Lung (tissue), 11 donors: ENCODE measurements at regions not wholly inside any gene's neighbourhood (a gene's known extent, or its start where the extent isn't known, plus 50 kb on each side); places are given as distances from the start of the nearest gene placed in this dataset.

ENCODE experiments used
- ATAC-seq: fragments of 200-7000 bp; cut with Tn5 transposase; one replicate; pipeline ENCODE4 v1.9.1; 2020; ENCODE audit warnings: moderate number of reproducible peaks; ENCODE audit not compliant: insufficient read depth, low FRiP score
- DNase-seq, 3 donors: peaks; one replicate each; pipeline ENCODE4 v3.0.0-alpha.2; 2013 to 2017
- H3K27ac ChIP-seq, 2 donors: one replicate each; pipeline ENCODE4 v1.5.1; 2013; ENCODE audit warnings: mild to moderate bottlenecking in 2 of 2, moderate library complexity in 2 of 2, control low read depth in 1 of 2, inconsistent platforms in 1 of 2, low read depth in 1 of 2, low read length in 1 of 2
- H3K27me3 ChIP-seq, 3 donors: one replicate each; pipeline ENCODE4 v1.5.1; 2013; ENCODE audit warnings: low read length in 2 of 3; ENCODE audit not compliant: control insufficient read depth in 3 of 3, insufficient read depth in 3 of 3
- H3K36me3 ChIP-seq, 4 donors: one replicate each; pipeline ENCODE4 v1.5.1; 2013; ENCODE audit warnings: low read length in 4 of 4, mild to moderate bottlenecking in 1 of 4, moderate library complexity in 1 of 4; ENCODE audit not compliant: control insufficient read depth in 4 of 4, insufficient read depth in 4 of 4
- H3K4me1 ChIP-seq, 5 donors: one replicate each; pipeline ENCODE4 v1.5.1; 2013; ENCODE audit warnings: low read length in 5 of 5, mild to moderate bottlenecking in 2 of 5, moderate library complexity in 1 of 5; ENCODE audit not compliant: control insufficient read depth in 5 of 5, insufficient read depth in 5 of 5
- H3K4me3 ChIP-seq: one replicate; pipeline ENCODE4 v1.5.1; 2013; ENCODE audit warnings: mild to moderate bottlenecking, control low read depth, moderate library complexity
- H3K9ac ChIP-seq, 2 donors: one replicate each; pipeline ENCODE4 v1.5.1; 2013; ENCODE audit warnings: low read length in 2 of 2, control low read depth in 1 of 2; ENCODE audit not compliant: insufficient read depth in 1 of 2
- H3K9me3 ChIP-seq, 4 donors: one replicate each; pipeline ENCODE4 v1.5.1; 2013; ENCODE audit warnings: low read length in 3 of 4, mild to moderate bottlenecking in 1 of 4, moderate library complexity in 1 of 4; ENCODE audit not compliant: control insufficient read depth in 4 of 4, insufficient read depth in 3 of 4
- WGBS, 2 donors: extraction: QIAGEN DNeasy Blood & Tissue Kit; methylation state at CpG; one replicate each; pipeline ENCODE4 v1.1.7; 2013; 5-methylcytosine and 5-hydroxymethylcytosine counted together
- TF ChIP-seq, protein P1 (sequence below): IDR thresholded peaks from 2 replicates; pipeline ENCODE4 v1.5.1; 2012; ENCODE audit warnings: mild to moderate bottlenecking; ENCODE audit errors: control extremely low read depth, extremely low read depth
- donor health status: control.
- donor health status: control.
- donor health status: Bipolar disorder and iron deficiency.
- donor health status: healthy.
- donor health status: DM: yes; HTN: yes; CAD: no.

DNA sequence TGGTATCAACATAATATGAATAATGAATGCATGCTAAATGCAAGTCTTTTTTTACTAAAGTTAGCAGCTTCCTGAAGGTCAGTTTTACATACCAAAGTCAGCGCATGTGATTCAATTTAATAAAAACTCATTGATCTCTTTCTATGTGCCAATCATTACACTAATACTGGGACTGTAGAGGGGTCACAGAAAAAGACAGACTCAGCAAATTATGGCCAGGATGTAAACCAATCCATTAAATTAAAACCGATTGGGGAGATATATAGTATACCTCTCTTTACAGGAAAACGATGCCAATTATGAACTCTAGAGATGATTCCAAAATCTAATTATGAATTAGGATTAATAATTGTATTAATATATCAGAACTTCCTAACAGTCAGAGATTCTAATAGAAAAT is 624.4 kb upstream of the PCDH20 start:
- no peak for DNase-seq
- Histone ChIP-seq H3K4me3 (no peak overlapping the region), H3K36me3 (no peaks in the 10 kb centered on the region), H3K27me3 (no peaks in the 10 kb centered on the region), H3K9ac (no peak overlapping the region), H3K9me3 (peaks cover 0 to 3% (median 0%) of the 10 kb centered on the region in 4 donors), H3K27ac (no peak overlapping the region), H3K4me1 (no peaks in the 10 kb centered on the region)
- WGBS, 2 donors: 61 to 73% methylated on average over 3 of the region's 3 CpGs
- TF ChIP-seq, protein P1, sequence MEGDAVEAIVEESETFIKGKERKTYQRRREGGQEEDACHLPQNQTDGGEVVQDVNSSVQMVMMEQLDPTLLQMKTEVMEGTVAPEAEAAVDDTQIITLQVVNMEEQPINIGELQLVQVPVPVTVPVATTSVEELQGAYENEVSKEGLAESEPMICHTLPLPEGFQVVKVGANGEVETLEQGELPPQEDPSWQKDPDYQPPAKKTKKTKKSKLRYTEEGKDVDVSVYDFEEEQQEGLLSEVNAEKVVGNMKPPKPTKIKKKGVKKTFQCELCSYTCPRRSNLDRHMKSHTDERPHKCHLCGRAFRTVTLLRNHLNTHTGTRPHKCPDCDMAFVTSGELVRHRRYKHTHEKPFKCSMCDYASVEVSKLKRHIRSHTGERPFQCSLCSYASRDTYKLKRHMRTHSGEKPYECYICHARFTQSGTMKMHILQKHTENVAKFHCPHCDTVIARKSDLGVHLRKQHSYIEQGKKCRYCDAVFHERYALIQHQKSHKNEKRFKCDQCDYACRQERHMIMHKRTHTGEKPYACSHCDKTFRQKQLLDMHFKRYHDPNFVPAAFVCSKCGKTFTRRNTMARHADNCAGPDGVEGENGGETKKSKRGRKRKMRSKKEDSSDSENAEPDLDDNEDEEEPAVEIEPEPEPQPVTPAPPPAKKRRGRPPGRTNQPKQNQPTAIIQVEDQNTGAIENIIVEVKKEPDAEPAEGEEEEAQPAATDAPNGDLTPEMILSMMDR: no peak
- no peak for ATAC-seq

DNA sequence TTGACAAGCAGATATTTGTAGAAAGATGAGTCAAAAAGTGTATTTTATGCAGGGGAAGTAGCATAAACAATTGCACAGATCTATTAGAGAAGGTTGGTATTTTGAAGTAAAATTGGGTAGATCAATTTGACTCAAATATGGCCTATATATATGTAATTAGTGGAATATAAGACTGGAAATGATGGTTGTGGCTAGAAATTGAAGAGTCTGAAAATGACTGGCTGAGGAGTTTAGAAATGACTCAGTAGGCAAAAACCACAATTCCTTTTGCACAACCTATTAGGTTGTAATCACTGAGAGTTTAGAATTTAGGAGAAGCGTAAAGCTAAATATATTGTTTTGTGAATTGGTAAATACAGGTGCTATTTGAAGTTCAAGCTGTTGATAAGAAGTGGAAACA is 622.6 kb upstream of the PCDH20 start:
- Histone ChIP-seq H3K4me1 (no peaks in the 10 kb centered on the region), H3K9ac (no peak overlapping the region), H3K9me3 (no peaks in the 10 kb centered on the region), H3K27ac (no peak overlapping the region), H3K4me3 (no peak overlapping the region), H3K36me3 (no peaks in the 10 kb centered on the region), H3K27me3 (no peaks in the 10 kb centered on the region)
- TF ChIP-seq, protein P1: no peak
- ATAC-seq: no peak
- 78 to 85% methylated on average over 1 of the region's 1 CpG for WGBS, 2 donors
- DNase-seq: no peak

DNA sequence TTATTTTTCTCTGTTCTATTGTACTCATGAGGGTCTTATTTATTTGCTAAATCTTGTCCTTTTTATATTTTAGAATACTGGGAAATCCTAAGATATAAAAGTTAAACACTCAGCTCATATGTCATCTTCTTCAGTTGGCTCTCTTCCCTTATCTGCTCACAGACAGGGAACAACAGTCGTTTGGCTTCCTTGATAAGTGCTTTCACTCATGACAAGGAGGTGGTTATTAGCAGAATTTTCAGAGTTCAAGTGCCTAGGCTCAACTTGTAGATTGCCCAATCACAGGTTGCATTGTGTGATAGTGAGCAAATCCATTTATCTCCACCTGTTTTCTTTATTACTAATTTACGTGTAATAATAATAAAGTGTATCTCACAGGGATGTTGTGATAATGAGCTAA is 620.3 kb upstream of the PCDH20 start:
- 31 to 50% methylated on average over 2 of the region's 2 CpGs for WGBS, 2 donors
- TF ChIP-seq, protein P1: no peak
- no peaks in the 10 kb centered on the region for H3K4me1 ChIP-seq
- H3K27ac ChIP-seq: no peak overlapping the region
- ATAC-seq (no peak), DNase-seq (no peak)
- H3K27me3 ChIP-seq: no peaks in the 10 kb centered on the region
- H3K36me3 ChIP-seq: no peaks in the 10 kb centered on the region
- no peak overlapping the region for H3K9ac ChIP-seq
- no peak overlapping the region for H3K4me3 ChIP-seq
- H3K9me3 ChIP-seq: no peaks in the 10 kb centered on the region

DNA sequence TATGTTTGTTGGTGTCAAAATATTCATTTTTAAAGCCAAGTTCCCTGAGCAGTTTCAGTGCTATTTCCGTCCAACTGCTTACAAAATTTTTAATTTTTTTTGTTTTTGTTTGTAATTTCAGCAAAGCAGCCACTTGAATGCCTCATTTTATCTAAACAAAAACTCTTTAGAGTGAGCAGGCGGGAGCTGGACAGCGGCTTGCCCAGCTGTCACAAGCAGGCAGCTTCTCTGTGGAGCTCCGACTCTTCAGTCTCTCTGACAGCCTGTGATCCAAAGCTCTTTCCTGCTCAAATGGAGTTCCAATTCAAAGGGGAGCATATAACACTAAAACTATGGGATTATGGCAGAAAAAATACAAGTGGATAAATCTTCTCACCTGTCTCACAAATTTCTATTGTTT is 618.3 kb upstream of the PCDH20 start:
- H3K4me1 ChIP-seq: no peaks in the 10 kb centered on the region
- DNase-seq: peak; percentile 39 to 58 (median 44)
- no peaks in the 10 kb centered on the region for H3K27me3 ChIP-seq
- H3K4me3 ChIP-seq: no peak overlapping the region
- no peak for ATAC-seq
- no peak overlapping the region for H3K9ac ChIP-seq
- H3K36me3 ChIP-seq: no peaks in the 10 kb centered on the region
- TF ChIP-seq, protein P1: no peak
- WGBS, 2 donors: 64 to 73% methylated on average over 4 of the region's 4 CpGs
- no peak overlapping the region for H3K27ac ChIP-seq
- H3K9me3 ChIP-seq: no peaks in the 10 kb centered on the region
